Large intestine (tissue), 3 donors: ENCODE measurements at regions not wholly inside any gene's neighbourhood (a gene's known extent, or its start where the extent isn't known, plus 50 kb on each side); places are given as distances from the start of the nearest gene placed in this dataset.

ENCODE experiments used
- DNase-seq, 2 donors: peaks; one replicate each; pipeline versions ENCODE4 v3.0.0 to v3.0.0-alpha.2; 2013
- H3K27ac ChIP-seq: one replicate; pipeline ENCODE4 v1.5.1; 2013; ENCODE audit warnings: low read length
- H3K27me3 ChIP-seq: 2 replicates; pipeline ENCODE4 v1.6.1; 2013; ENCODE audit warnings: low read length; ENCODE audit not compliant: control insufficient read depth, insufficient read depth
- H3K36me3 ChIP-seq: 2 replicates; pipeline ENCODE4 v1.6.1; 2013; ENCODE audit warnings: low read length; ENCODE audit not compliant: control insufficient read depth, insufficient read depth
- H3K4me1 ChIP-seq: one replicate; pipeline ENCODE4 v1.6.1; 2013; ENCODE audit warnings: low read length; ENCODE audit not compliant: control insufficient read depth, insufficient read depth
- H3K4me3 ChIP-seq: one replicate; pipeline ENCODE4 v1.5.1; 2013; ENCODE audit warnings: low read length
- H3K9me3 ChIP-seq: one replicate; pipeline ENCODE4 v1.6.1; 2013; ENCODE audit warnings: mild to moderate bottlenecking, low read depth, low read length, moderate library complexity; ENCODE audit not compliant: control insufficient read depth
- WGBS: methylation state at CpG from one replicate; pipeline ENCODE4 v1.1.5; 2013; ENCODE audit warnings: low lambda C conversion rate; ENCODE audit not compliant: insufficient coverage; 5-methylcytosine and 5-hydroxymethylcytosine counted together

DNA sequence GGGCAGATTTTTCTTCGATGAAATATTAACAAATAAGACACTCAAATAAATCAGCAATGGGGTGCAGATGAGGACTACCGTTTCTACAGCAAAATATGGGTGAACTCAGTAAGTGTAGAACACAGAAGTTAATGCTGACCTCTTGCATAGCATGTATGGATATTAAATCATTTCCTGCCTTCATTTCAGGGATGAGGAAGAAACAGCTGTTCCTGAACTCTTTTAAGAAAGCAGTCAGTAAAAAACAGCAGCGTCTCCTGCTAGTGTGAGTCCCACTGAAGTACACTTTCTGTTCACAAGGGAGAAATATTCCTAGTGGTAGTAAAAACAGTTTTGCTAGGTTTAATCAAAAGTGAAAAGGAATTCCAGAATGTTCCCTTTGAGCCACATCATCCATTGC lies 379.0 kb downstream of the ZEB2 start:
- no peaks in the 10 kb centered on the region for H3K4me1 ChIP-seq
- H3K36me3 ChIP-seq, result no peaks in the 10 kb centered on the region
- no peaks in the 10 kb centered on the region for H3K27me3 ChIP-seq
- no peak overlapping the region for H3K27ac ChIP-seq
- DNase-seq, result no peak
- H3K4me3 ChIP-seq, result no peak overlapping the region
- H3K9me3 ChIP-seq, result no peaks in the 10 kb centered on the region
- no CpG with 5 or more reads among the region's 3 CpGs for WGBS

DNA sequence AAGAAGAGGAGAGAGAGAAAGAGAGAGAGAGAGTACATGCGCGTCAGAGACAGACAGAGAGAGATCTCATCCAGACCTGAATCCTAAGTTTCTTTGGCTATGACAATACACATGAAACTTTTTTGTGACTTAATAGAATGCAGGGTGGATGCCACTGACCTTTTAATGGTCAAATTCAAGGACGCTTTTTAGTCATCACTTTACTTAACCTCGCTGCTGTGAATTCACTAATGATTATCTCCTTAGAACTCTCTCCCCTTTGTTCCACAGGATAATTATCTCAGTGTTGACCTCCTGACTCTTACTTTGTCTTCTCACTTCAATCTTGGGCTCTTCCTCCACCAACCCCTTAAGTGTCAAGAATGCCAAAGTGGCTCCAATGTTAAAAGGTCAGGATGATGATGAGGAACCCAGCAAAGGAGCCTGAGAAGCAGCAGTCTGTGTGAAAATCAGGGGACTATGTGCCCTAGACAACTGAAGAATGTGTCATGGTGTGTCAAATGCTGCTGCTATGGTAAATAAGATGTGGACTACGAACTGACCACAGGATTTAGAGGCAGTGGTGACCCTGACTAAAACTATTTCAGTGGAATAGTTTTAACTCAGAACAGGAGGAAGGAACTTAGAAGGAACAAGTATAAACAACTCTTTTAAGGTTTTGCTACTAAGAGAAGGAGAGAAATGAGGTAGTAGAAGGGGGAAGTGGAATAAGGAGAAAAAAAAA lies 382.1 kb downstream of the ZEB2 start:
- Histone ChIP-seq H3K27me3 (no peaks in the 10 kb centered on the region), H3K9me3 (no peaks in the 10 kb centered on the region), H3K4me3 (no peak overlapping the region), H3K27ac (no peak overlapping the region), H3K4me1 (no peaks in the 10 kb centered on the region), H3K36me3 (no peaks in the 10 kb centered on the region)
- no peak for DNase-seq
- 100% methylated on average over 2 of the region's 5 CpGs for WGBS

DNA sequence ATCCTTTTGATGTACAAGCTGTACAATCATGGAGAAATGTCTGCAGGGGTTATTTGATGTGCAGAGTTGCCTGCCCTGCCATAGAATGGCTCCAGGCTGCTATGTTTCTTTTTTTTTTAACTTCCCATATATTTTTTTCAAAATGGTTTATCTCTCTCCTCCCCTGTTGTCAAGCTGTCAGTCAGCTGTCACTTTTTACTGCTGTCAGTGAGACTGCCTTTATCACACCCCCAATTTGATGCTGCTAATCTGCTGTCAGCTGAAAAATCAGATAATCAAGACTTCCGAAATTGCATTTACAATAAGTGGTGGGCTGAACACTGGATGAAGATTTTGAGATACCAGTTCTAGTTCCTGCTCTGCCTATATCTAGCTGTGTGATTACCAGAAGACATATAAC lies 382.6 kb downstream of the ZEB2 start:
- no peaks in the 10 kb centered on the region for H3K4me1 ChIP-seq
- H3K36me3 ChIP-seq, result no peaks in the 10 kb centered on the region
- no peak overlapping the region for H3K27ac ChIP-seq
- WGBS, result no CpG with 5 or more reads among the region's 1 CpG
- no peak overlapping the region for H3K4me3 ChIP-seq
- DNase-seq, result no peak
- no peaks in the 10 kb centered on the region for H3K9me3 ChIP-seq
- H3K27me3 ChIP-seq, result no peaks in the 10 kb centered on the region

DNA sequence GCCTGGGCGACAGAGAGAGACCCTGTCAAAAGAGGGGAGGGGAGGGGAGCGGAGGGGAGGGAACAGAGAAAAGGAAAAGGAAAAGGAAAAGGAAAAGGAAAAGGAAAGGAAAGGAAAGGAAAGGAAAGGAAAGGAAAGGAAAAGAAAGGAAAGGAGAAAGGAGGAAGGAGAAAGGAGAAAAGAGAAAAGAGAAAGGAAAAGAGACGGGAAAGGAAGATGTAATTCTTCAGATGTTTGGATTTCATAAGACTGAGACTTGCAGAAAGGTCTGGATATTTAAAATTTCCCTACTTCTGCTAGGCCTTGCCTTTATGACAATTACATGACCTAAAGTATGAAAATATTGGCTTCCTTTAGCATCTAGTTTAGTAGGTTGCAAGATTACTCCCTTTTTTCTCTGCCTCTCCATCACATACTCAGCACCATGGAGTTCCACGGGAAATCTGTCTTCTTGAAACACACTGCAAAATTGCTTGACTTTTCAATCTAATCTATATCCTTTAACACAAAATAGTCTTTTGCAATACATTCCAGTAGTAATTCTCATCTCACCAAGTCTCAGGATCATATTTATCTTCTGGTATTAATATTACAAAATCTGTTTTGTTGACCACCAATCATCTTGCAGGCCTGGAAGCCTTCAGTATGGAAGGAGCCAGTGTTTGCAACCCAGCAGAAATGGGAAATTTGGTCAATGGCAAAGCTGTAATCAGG lies 383.5 kb downstream of the ZEB2 start:
- Histone ChIP-seq H3K4me3 (no peak overlapping the region), H3K27ac (no peak overlapping the region), H3K27me3 (no peaks in the 10 kb centered on the region), H3K4me1 (no peaks in the 10 kb centered on the region), H3K36me3 (no peaks in the 10 kb centered on the region), H3K9me3 (no peaks in the 10 kb centered on the region)
- DNase-seq, result no peak
- WGBS, result 98% methylated on average over 4 of the region's 4 CpGs

DNA sequence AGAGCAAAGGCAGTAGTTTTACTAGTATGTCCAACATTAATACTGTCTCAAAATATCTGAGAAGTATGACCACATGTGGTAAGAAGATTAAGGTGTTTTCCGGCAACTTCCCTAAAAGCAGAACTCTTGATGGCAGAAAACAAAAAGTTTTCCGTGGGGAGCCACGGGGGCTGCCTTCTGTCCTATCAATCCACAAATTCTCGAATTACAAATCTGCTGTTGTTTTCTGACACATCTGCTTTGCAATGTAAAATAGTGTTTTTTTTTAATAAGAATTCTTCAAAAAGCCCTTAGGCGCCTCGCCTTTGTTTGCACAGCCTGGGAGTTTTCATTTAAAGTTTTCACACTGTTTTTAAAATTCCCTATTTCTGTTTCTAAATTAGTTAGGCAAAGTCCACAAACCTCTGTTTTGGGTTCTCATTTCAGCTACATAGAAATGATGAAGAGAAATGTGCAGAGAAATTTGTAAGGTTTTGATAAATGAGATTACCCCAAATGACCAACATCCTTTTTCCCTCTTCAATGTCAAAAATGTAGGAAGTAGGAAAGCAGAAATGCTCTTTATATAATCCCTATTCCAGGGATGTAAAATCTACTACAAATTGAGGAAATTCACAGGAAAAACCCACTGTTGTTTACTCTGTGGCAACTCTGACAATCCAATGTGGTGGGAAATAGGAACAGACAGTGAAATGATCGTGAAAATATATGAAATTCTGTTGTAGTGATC lies 385.8 kb downstream of the ZEB2 start:
- Histone ChIP-seq H3K4me1 (no peaks in the 10 kb centered on the region), H3K36me3 (no peaks in the 10 kb centered on the region), H3K27ac (no peak overlapping the region), H3K27me3 (no peaks in the 10 kb centered on the region), H3K4me3 (no peak overlapping the region), H3K9me3 (no peaks in the 10 kb centered on the region)
- 90% methylated on average over 2 of the region's 7 CpGs for WGBS
- no peak for DNase-seq

DNA sequence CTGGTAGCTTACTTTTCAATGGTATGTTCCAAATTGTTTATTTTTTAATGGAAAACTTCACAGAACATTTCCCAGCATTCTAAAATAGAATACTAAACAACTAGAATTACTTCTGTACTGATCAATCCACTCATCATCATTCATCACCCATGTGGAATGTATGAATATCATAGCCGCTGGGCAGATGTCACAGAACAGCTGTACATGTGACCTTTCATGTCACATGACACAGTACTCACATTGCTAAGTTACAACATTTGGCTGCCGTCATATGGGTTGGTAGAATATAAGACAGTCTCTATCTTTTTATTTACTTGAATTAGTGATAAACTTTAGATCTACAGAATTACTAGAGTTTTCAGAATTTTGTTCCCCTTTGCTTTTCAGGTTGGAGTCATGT lies 387.6 kb downstream of the ZEB2 start:
- no peaks in the 10 kb centered on the region for H3K27me3 ChIP-seq
- H3K27ac ChIP-seq, result no peak overlapping the region
- WGBS, result no CpG with 5 or more reads among the region's 2 CpGs
- no peak overlapping the region for H3K4me3 ChIP-seq
- H3K36me3 ChIP-seq, result no peaks in the 10 kb centered on the region
- no peak for DNase-seq
- no peaks in the 10 kb centered on the region for H3K9me3 ChIP-seq
- no peaks in the 10 kb centered on the region for H3K4me1 ChIP-seq

DNA sequence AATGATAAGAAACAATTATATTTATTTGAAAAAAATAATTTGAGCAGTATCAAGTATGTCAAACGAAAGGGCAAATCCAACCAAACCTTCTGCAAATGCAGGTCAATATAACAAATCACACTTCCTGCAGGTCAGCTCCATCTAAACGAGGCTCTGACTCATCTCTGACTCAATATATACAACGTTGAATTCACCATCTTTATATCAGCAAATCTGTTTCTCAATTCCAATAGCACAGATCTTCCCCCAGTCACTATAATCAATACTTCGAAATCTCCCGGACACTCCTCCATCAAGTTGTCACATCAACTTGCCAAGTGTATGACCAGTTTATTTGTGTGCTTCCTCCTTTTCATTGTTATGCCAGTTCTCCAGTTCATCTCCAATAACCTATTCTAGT lies 388.9 kb downstream of the ZEB2 start:
- H3K4me3 ChIP-seq, result no peak overlapping the region
- no peaks in the 10 kb centered on the region for H3K36me3 ChIP-seq
- no peak overlapping the region for H3K27ac ChIP-seq
- H3K27me3 ChIP-seq, result no peaks in the 10 kb centered on the region
- no peaks in the 10 kb centered on the region for H3K9me3 ChIP-seq
- no peak for DNase-seq
- H3K4me1 ChIP-seq, result no peaks in the 10 kb centered on the region
- WGBS, result 90% methylated on average over 3 of the region's 5 CpGs

DNA sequence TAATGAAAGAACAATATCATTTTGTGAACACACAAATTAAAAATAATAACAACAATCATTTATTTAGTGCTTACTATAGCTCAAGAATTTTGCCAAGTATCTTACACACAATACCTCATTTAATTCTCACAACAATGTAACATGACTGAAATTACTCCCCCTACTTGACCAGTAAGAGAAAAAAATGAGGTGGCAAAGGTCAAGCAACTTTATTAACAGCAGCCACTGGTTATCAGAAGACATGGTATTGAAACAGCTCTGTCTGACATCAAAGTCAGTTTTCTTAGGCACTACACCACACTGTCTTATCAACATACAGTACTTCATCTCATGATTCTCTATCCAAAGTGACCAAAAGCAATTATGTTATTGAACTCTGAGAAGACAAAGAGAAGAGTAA lies 389.4 kb downstream of the ZEB2 start:
- no peak overlapping the region for H3K4me3 ChIP-seq
- no peak for DNase-seq
- H3K27ac ChIP-seq, result no peak overlapping the region
- H3K9me3 ChIP-seq, result no peaks in the 10 kb centered on the region
- no peaks in the 10 kb centered on the region for H3K36me3 ChIP-seq
- no peaks in the 10 kb centered on the region for H3K4me1 ChIP-seq
- H3K27me3 ChIP-seq, result no peaks in the 10 kb centered on the region

DNA sequence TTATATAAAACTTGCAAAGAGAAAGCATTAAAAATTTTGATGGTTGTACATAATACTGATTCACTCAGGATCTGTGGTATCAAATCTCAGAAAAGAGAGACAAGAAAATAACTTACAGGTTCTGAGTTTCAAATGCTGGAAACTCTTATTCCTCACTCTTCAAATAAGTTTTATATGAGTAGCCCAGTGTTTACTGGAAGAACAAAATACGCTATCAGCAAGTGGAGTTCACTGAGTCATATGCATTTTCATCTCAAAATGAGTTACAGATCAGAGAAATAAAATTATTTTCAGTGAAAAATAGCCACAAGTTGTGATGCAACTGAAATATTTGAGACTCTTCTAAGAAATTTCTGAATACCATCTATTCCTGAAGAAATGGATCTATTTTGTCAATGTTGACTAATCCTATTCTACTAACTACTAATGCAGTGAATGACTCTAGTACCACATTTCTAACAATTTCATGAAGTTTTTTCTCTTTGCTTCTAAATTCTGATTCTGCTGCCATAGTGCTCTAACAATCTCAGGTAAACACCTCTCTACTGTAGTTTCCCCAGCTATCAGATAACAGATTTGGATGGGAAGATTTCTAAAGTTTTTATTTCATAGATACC lies 391.7 kb downstream of the ZEB2 start:
- Histone ChIP-seq H3K9me3 (no peaks in the 10 kb centered on the region), H3K36me3 (no peaks in the 10 kb centered on the region), H3K27me3 (no peaks in the 10 kb centered on the region), H3K4me1 (no peaks in the 10 kb centered on the region), H3K27ac (no peak overlapping the region), H3K4me3 (no peak overlapping the region)
- WGBS, result no CpG with 5 or more reads among the region's 1 CpG
- no peak for DNase-seq

DNA sequence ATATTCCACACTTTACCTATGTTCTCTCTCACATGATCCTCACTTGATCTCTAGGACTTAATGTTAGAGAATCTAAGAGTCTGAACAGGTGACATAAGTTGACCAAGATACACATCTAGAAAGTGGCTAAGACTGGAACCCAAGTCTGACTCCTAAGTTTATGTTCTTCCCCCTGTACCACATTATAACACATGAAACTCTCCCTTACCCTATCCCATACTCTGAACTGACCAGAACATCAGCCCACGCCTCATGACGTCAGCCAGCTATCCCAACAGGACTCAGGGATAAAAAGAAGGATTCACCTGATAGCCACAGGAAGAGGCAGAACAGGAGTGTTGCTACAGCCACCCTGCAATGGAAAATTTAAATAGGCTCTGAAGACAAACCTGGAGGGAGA lies 392.2 kb downstream of the ZEB2 start:
- Histone ChIP-seq H3K27ac (no peak overlapping the region), H3K27me3 (no peaks in the 10 kb centered on the region), H3K4me1 (no peaks in the 10 kb centered on the region), H3K9me3 (no peaks in the 10 kb centered on the region), H3K36me3 (no peaks in the 10 kb centered on the region), H3K4me3 (no peak overlapping the region)
- WGBS, result no CpG with 5 or more reads among the region's 2 CpGs
- DNase-seq, result no peak
